NT2/D1 (cell line): ENCODE measurements at regions not wholly inside any gene's neighbourhood (a gene's known extent, or its start where the extent isn't known, plus 50 kb on each side); places are given as distances from the start of the nearest gene placed in this dataset.

Source experiments
- SUZ12 ChIP-seq: IDR thresholded peaks from 2 replicates; pipeline ENCODE4 v1.6.1; 2011; ENCODE audit not compliant: insufficient read length, insufficient read depth; ENCODE audit errors: extremely low read depth
- YY1 ChIP-seq: IDR thresholded peaks from 2 replicates; pipeline ENCODE4 v1.6.1; 2011; ENCODE audit not compliant: insufficient read length, insufficient read depth
- ZNF274 ChIP-seq: IDR thresholded peaks from 2 replicates; pipeline ENCODE4 v1.6.1; 2011; ENCODE audit warnings: mild to moderate bottlenecking, low read depth, low read length

DNA sequence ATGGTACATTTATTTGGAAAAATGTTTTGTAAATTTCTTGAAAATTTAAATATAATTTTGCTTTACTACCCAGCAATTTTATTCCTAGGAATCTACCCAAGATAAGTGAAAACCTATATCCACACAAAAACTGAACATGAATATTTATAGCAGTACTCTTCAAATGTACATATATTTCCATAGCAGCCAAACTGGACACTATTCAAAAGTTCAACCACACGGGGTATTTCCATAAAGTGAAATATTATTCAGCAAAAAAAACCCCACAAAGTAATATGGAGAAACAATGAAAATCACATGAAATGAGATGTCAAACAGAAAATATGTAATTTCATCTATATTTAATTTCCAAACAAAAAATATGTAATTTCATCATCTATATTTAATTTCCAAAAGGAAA, 1247.6 kb upstream of the TMEFF2 start:
- TF ChIP-seq ZNF274 (no peak), YY1 (no peak), SUZ12 (no peak)
